GM23338 (cell line): ENCODE measurements at regions not wholly inside any gene's neighbourhood (a gene's known extent, or its start where the extent isn't known, plus 50 kb on each side); places are given as distances from the start of the nearest gene placed in this dataset.

ENCODE experiments used
- ATAC-seq: fragments of 200-7000 bp; cut with Tn5 transposase; 3 replicates; pipeline ENCODE4 v1.9.1; 2020
- DNase-seq: peaks from one replicate; pipeline ENCODE4 v3.0.0-alpha.2; 2015; ENCODE audit warnings: low spot score
- H2AFZ ChIP-seq: fragments of 200-600 bp; sonication (generic); 2 replicates; pipeline ENCODE4 v1.8.0; 2016; ENCODE audit warnings: antibody characterized with exemption, mild to moderate bottlenecking, moderate library complexity
- H3F3A ChIP-seq: fragments of 200-600 bp; sonication (generic); replicated peaks from 2 replicates; pipeline ENCODE4 v1.8.0; 2017; ENCODE audit warnings: antibody characterized with exemption, mixed run types, low read depth
- H3K27ac ChIP-seq: fragments of 200-600 bp; sonication (generic); 2 replicates; pipeline ENCODE4 v1.6.1; 2016; ENCODE audit warnings: low read depth
- H3K27me3 ChIP-seq: fragments of 200-600 bp; sonication (generic); 2 replicates; pipeline ENCODE4 v1.8.0; 2016; ENCODE audit warnings: mild to moderate bottlenecking, mixed run types, moderate library complexity; ENCODE audit not compliant: insufficient read depth
- H3K36me3 ChIP-seq: fragments of 200-600 bp; sonication (generic); 2 replicates; pipeline ENCODE4 v1.8.0; 2016; ENCODE audit warnings: mild to moderate bottlenecking; ENCODE audit not compliant: insufficient read depth
- H3K4me1 ChIP-seq: fragments of 200-600 bp; sonication (generic); 2 replicates; pipeline ENCODE4 v1.8.0; 2016; ENCODE audit warnings: mild to moderate bottlenecking, moderate library complexity; ENCODE audit not compliant: insufficient read depth
- H3K4me2 ChIP-seq: fragments of 200-600 bp; sonication (generic); 2 replicates; pipeline ENCODE4 v1.7.1; 2017; ENCODE audit warnings: mixed run types
- H3K4me3 ChIP-seq: fragments of 200-600 bp; sonication (generic); 2 replicates; pipeline ENCODE4 v1.6.1; 2016; ENCODE audit warnings: mixed run types
- H3K79me2 ChIP-seq: fragments of 200-600 bp; sonication (generic); replicated peaks from 2 replicates; pipeline ENCODE4 v1.8.0; 2017; ENCODE audit warnings: mild to moderate bottlenecking; ENCODE audit not compliant: insufficient read depth
- H3K9me2 ChIP-seq: fragments of 200-600 bp; sonication (generic); 2 replicates; pipeline ENCODE4 v1.8.0; 2017; ENCODE audit not compliant: insufficient read depth
- H4K20me1 ChIP-seq: fragments of 200-600 bp; sonication (generic); replicated peaks from 2 replicates; pipeline ENCODE4 v1.8.0; 2017; ENCODE audit warnings: mild to moderate bottlenecking; ENCODE audit not compliant: insufficient read depth
- H3K27ac Mint-ChIP-seq: 2 replicates; pipeline ENCODE4 v1.8.0; 2020; ENCODE audit warnings: inconsistent platforms, mild to moderate bottlenecking, moderate library complexity, mixed read lengths
- H3K27me3 Mint-ChIP-seq: 3 replicates; pipeline ENCODE4 v1.8.0; 2022; ENCODE audit warnings: low read depth, mild to moderate bottlenecking, moderate library complexity, mixed read lengths, inconsistent platforms; ENCODE audit not compliant: insufficient read depth, poor library complexity
- H3K36me3 Mint-ChIP-seq: 3 replicates; pipeline ENCODE4 v1.8.0; 2021; ENCODE audit warnings: low read depth, mild to moderate bottlenecking, inconsistent platforms, moderate library complexity, mixed read lengths
- H3K4me1 Mint-ChIP-seq: 3 replicates; pipeline ENCODE4 v1.8.0; 2020; ENCODE audit warnings: mild to moderate bottlenecking, inconsistent platforms, mixed read lengths
- H3K4me3 Mint-ChIP-seq: 3 replicates; pipeline ENCODE4 v1.8.0; 2021; ENCODE audit warnings: moderate library complexity, mild to moderate bottlenecking, inconsistent platforms, mixed read lengths
- H3K9me3 Mint-ChIP-seq: 3 replicates; pipeline ENCODE4 v1.8.0; 2020; ENCODE audit warnings: moderate library complexity, mild to moderate bottlenecking, inconsistent platforms, mixed read lengths
- CREB1 ChIP-seq: fragments of 250-450 bp; sonication (Bioruptor Pico); IDR thresholded peaks from 2 replicates; pipeline ENCODE4 v1.5.0; 2020; ENCODE audit warnings: low read depth, mild to moderate bottlenecking, moderate library complexity
- EZH2 ChIP-seq: fragments of 200-600 bp; sonication (generic); IDR thresholded peaks from one replicate; pipeline ENCODE4 v1.8.0; 2017; ENCODE audit warnings: antibody characterized with exemption, mild to moderate bottlenecking, low read depth; ENCODE audit not compliant: unreplicated experiment
- EZH2phosphoT487 ChIP-seq: fragments of 200-600 bp; sonication (generic); IDR thresholded peaks from one replicate; pipeline ENCODE4 v1.8.1; 2018; ENCODE audit warnings: antibody characterized with exemption; ENCODE audit not compliant: unreplicated experiment
- JUNB ChIP-seq: IDR thresholded peaks from one replicate; pipeline ENCODE4 v1.6.1; 2016; ENCODE audit warnings: antibody characterized with exemption; ENCODE audit not compliant: unreplicated experiment
- POLR2AphosphoS5 ChIP-seq: IDR thresholded peaks from 2 replicates; pipeline ENCODE4 v1.6.1; 2016; ENCODE audit warnings: antibody characterized with exemption, low read depth
- STAT1 ChIP-seq: IDR thresholded peaks from one replicate; pipeline ENCODE4 v1.6.1; 2016; ENCODE audit warnings: antibody characterized with exemption; ENCODE audit not compliant: unreplicated experiment
- ZNF331 ChIP-seq: fragments of 250-450 bp; sonication (Bioruptor Pico); IDR thresholded peaks from 2 replicates; pipeline ENCODE4 v1.5.0; 2020; ENCODE audit warnings: low read depth, mild to moderate bottlenecking, moderate library complexity
- TF ChIP-seq, protein P1 (sequence below): fragments of 250-450 bp; sonication (Bioruptor Pico); IDR thresholded peaks from 2 replicates; pipeline ENCODE4 v1.5.0; 2020; ENCODE audit warnings: mild to moderate bottlenecking, moderate library complexity
- TF ChIP-seq, protein P2 (sequence below), 2 experiments: fragments of 200-600 bp in 1 of 2; sonication (generic) in 1 of 2; conservative IDR thresholded peaks; 2 replicates each; pipeline versions ENCODE4 v1.5.1 to v1.6.1; 2016 to 2017; ENCODE audit warnings: antibody characterized with exemption in 2 of 2, low read depth in 2 of 2, mild to moderate bottlenecking in 2 of 2, moderate library complexity in 1 of 2

- Histone ChIP-seq H4K20me1 (no peaks in the 10 kb centered on the region), H3K4me1 (no peaks in the 10 kb centered on the region), H3K9me2 (no peaks in the 10 kb centered on the region), H3K79me2 (no peaks in the 10 kb centered on the region), H3K4me2 (no peak overlapping the region), H3K27me3 (no peaks in the 10 kb centered on the region), H3K4me3 (no peak overlapping the region), H3K27ac (no peak overlapping the region), H3F3A (no peaks in the 10 kb centered on the region), H3K36me3 (no peaks in the 10 kb centered on the region), H2AFZ (no peak overlapping the region)
- ATAC-seq, result no peak
- Mint-ChIP-seq H3K4me1 (no peaks in the 10 kb centered on the region; the same call in 2 of the 3 replicates), H3K9me3 (peaks cover 19% of the 10 kb centered on the region), H3K4me3 (no peak overlapping the region), H3K27ac (no peak overlapping the region; the same call in 1 of the 2 replicates), H3K27me3 (no peaks in the 10 kb centered on the region), H3K36me3 (peaks cover 7% of the 10 kb centered on the region; the same call in 2 of the 3 replicates)
- TF ChIP-seq, protein P1, sequence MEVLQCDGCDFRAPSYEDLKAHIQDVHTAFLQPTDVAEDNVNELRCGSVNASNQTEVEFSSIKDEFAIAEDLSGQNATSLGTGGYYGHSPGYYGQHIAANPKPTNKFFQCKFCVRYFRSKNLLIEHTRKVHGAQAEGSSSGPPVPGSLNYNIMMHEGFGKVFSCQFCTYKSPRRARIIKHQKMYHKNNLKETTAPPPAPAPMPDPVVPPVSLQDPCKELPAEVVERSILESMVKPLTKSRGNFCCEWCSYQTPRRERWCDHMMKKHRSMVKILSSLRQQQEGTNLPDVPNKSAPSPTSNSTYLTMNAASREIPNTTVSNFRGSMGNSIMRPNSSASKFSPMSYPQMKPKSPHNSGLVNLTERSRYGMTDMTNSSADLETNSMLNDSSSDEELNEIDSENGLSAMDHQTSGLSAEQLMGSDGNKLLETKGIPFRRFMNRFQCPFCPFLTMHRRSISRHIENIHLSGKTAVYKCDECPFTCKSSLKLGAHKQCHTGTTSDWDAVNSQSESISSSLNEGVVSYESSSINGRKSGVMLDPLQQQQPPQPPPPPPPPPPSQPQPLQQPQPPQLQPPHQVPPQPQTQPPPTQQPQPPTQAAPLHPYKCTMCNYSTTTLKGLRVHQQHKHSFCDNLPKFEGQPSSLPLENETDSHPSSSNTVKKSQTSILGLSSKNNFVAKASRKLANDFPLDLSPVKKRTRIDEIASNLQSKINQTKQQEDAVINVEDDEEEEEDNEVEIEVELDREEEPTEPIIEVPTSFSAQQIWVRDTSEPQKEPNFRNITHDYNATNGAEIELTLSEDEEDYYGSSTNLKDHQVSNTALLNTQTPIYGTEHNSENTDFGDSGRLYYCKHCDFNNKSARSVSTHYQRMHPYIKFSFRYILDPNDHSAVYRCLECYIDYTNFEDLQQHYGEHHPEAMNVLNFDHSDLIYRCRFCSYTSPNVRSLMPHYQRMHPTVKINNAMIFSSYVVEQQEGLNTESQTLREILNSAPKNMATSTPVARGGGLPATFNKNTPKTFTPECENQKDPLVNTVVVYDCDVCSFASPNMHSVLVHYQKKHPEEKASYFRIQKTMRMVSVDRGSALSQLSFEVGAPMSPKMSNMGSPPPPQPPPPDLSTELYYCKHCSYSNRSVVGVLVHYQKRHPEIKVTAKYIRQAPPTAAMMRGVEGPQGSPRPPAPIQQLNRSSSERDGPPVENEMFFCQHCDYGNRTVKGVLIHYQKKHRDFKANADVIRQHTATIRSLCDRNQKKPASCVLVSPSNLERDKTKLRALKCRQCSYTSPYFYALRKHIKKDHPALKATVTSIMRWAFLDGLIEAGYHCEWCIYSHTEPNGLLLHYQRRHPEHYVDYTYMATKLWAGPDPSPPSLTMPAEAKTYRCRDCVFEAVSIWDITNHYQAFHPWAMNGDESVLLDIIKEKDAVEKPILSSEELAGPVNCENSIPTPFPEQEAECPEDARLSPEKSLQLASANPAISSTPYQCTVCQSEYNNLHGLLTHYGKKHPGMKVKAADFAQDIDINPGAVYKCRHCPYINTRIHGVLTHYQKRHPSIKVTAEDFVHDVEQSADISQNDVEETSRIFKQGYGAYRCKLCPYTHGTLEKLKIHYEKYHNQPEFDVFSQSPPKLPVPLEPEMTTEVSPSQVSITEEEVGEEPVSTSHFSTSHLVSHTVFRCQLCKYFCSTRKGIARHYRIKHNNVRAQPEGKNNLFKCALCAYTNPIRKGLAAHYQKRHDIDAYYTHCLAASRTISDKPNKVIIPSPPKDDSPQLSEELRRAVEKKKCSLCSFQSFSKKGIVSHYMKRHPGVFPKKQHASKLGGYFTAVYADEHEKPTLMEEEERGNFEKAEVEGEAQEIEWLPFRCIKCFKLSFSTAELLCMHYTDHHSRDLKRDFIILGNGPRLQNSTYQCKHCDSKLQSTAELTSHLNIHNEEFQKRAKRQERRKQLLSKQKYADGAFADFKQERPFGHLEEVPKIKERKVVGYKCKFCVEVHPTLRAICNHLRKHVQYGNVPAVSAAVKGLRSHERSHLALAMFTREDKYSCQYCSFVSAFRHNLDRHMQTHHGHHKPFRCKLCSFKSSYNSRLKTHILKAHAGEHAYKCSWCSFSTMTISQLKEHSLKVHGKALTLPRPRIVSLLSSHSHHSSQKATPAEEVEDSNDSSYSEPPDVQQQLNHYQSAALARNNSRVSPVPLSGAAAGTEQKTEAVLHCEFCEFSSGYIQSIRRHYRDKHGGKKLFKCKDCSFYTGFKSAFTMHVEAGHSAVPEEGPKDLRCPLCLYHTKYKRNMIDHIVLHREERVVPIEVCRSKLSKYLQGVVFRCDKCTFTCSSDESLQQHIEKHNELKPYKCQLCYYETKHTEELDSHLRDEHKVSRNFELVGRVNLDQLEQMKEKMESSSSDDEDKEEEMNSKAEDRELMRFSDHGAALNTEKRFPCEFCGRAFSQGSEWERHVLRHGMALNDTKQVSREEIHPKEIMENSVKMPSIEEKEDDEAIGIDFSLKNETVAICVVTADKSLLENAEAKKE (CRISPR knock-in tag), result no peak
- TF ChIP-seq ZNF331 (CRISPR knock-in tag), result no peak
- no peak for TF ChIP-seq POLR2AphosphoS5
- TF ChIP-seq, protein P2, sequence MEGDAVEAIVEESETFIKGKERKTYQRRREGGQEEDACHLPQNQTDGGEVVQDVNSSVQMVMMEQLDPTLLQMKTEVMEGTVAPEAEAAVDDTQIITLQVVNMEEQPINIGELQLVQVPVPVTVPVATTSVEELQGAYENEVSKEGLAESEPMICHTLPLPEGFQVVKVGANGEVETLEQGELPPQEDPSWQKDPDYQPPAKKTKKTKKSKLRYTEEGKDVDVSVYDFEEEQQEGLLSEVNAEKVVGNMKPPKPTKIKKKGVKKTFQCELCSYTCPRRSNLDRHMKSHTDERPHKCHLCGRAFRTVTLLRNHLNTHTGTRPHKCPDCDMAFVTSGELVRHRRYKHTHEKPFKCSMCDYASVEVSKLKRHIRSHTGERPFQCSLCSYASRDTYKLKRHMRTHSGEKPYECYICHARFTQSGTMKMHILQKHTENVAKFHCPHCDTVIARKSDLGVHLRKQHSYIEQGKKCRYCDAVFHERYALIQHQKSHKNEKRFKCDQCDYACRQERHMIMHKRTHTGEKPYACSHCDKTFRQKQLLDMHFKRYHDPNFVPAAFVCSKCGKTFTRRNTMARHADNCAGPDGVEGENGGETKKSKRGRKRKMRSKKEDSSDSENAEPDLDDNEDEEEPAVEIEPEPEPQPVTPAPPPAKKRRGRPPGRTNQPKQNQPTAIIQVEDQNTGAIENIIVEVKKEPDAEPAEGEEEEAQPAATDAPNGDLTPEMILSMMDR (conservative IDR thresholded peaks at IDR 0.05; ENCODE audit: low read depth in 2 of 2), result no peak
- DNase-seq, result no peak
These were observed 74.1 kb upstream of the PIK3R1 start for GRCh38 chr5:68141494-68141893.

GRCh38 chr5:68140763-68141162 is 74.8 kb upstream of the PIK3R1 start:
- no peaks in the 10 kb centered on the region; the same call in 2 of the 3 replicates for H3K4me1 Mint-ChIP-seq
- ATAC-seq, result no peak
- no peaks in the 10 kb centered on the region for H3K36me3 ChIP-seq
- no peak for DNase-seq
- no peaks in the 10 kb centered on the region for H3K27me3 Mint-ChIP-seq
- no peaks in the 10 kb centered on the region for H3K4me1 ChIP-seq
- H2AFZ ChIP-seq, result no peak overlapping the region
- no peaks in the 10 kb centered on the region for H3K9me2 ChIP-seq
- peaks cover 19% of the 10 kb centered on the region for H3K9me3 Mint-ChIP-seq
- no peak overlapping the region for H3K27ac Mint-ChIP-seq
- no peak overlapping the region for H3K4me2 ChIP-seq
- no peaks in the 10 kb centered on the region for H3F3A ChIP-seq
- H3K36me3 Mint-ChIP-seq, result peaks cover 7% of the 10 kb centered on the region; the same call in 2 of the 3 replicates
- no peaks in the 10 kb centered on the region for H3K79me2 ChIP-seq
- H3K27me3 ChIP-seq, result no peaks in the 10 kb centered on the region
- no peak overlapping the region for H3K4me3 ChIP-seq
- no peak overlapping the region for H3K4me3 Mint-ChIP-seq
- no peaks in the 10 kb centered on the region for H4K20me1 ChIP-seq
- H3K27ac ChIP-seq, result no peak overlapping the region
- TF ChIP-seq, protein P2 (conservative IDR thresholded peaks at IDR 0.05; ENCODE audit: low read depth in 2 of 2), result no peak
- TF ChIP-seq EZH2 (no peak), EZH2phosphoT487 (no peak), CREB1 (CRISPR knock-in tag) (no peak), STAT1 (no peak), JUNB (no peak)
